ENCODE measurements at regions not wholly inside any gene's neighbourhood (a gene's known extent, or its start where the extent isn't known, plus 50 kb on each side); places are given as distances from the start of the nearest gene placed in this dataset.

DNA sequence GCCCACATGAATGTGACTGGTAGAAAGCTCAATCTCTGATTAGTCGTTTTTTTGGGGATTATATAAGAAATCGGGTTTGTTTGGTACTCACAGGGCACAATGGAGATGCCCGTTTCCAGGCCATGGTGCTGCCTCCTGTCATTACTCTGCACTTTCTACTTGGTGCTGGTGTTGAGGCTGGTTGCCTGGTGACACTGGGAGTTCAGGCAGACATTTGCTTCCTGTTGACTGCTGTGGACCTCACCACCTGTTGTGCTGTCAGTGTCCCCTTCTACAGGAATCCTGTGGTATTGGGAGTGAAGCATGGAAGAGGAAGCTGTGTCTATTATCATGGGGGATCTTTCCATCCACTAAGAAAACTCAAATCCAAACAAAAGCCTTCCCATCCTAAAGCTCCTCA is 227.2 kb upstream of the TBL1XR1 start:
- Histone ChIP-seq H3K4me1 (ENCODE audit: insufficient read depth) (no peaks in the 10 kb centered on the region), H3K27me3 (no peaks in the 10 kb centered on the region), H3K27ac (no peak overlapping the region), H3K4me3 (no peak overlapping the region), H3K9me3 (no peaks in the 10 kb centered on the region), H3K36me3 (no peaks in the 10 kb centered on the region)
- intact Hi-C loops (cut with DNase I): loop anchor here in 1 of 4 donors (10.0 kb wide), 1 partner anchor 50 kb away; no protein-coding TSS in a partner anchor
- TF ChIP-seq CTCF (IDR thresholded peaks at IDR 0.05) (no peak), POLR2A (IDR thresholded peaks at IDR 0.05) (no peak), EP300 (IDR thresholded peaks at IDR 0.05) (no peak)
- DNase-seq: no peak
- 85 to 93% (median 90%) methylated on average over 3 of the region's 3 CpGs for WGBS, 3 donors

- 89 to 97% (median 96%) methylated on average over 3 of the region's 3 CpGs for WGBS, 3 donors
- no peak for TF ChIP-seq CTCF (IDR thresholded peaks at IDR 0.05)
- TF ChIP-seq EP300 (IDR thresholded peaks at IDR 0.05): no peak
- TF ChIP-seq POLR2A (IDR thresholded peaks at IDR 0.05): no peak
Measured at GRCh38 chr3:177425042-177425441, 227.8 kb upstream of the TBL1XR1 start.

DNA sequence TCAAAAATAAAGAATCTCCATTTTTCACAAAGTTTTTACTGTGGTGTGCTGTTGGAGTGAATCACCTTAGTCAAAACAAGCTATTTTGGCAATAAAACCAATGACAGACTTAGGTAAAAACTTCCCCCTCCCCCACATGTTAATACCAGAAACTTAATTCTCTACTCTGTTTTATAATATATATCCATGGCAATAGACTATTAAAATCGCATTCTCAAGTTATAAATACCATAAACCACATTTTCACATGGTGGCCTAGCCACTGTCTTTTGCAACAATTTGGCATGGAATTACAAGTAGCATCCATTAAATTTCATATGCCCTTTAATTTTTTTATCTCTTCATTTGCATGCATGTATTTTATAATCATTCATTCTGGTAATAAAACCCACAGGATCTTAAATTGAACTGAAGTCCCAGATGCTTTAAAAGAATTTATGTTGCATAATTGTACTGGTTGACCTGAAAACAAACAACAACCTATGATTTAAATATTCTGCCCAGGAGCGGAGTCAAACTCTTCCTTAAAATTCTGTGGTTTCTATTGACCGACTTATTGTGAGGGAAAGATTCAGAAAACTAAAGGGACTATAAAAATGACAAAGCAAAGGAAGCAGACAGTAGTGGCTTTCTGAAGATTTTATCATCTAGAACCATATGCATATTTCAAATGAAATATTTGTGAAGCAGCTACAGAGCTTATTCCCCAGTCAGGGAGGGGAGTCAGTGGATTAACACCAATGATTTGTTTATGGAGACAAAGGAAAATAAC is 229.0 kb upstream of the TBL1XR1 start:
- intact Hi-C loops (cut with DNase I): loop anchor here in 1 of 4 donors (10.0 kb wide), 1 partner anchor 51 kb away; no protein-coding TSS in a partner anchor
- Histone ChIP-seq H3K27ac (no peak overlapping the region), H3K4me3 (no peak overlapping the region), H3K27me3 (no peaks in the 10 kb centered on the region), H3K9me3 (no peaks in the 10 kb centered on the region), H3K4me1 (ENCODE audit: insufficient read depth) (no peaks in the 10 kb centered on the region), H3K36me3 (no peaks in the 10 kb centered on the region)
- TF ChIP-seq CTCF (IDR thresholded peaks at IDR 0.05) (no peak), POLR2A (IDR thresholded peaks at IDR 0.05) (no peak), EP300 (IDR thresholded peaks at IDR 0.05) (no peak)
- WGBS, 3 donors: 81 to 87% (median 84%) methylated on average over 3 of the region's 3 CpGs
- DNase-seq: no peak

More at GRCh38 chr3:177425042-177425441, 227.8 kb upstream of the TBL1XR1 start:
- no peak for DNase-seq
- no peaks in the 10 kb centered on the region for H3K27me3 ChIP-seq
- H3K27ac ChIP-seq: no peak overlapping the region
- no peaks in the 10 kb centered on the region for H3K9me3 ChIP-seq
- no peaks in the 10 kb centered on the region for H3K4me1 ChIP-seq (ENCODE audit: insufficient read depth)
- intact Hi-C loops (cut with DNase I): loop anchor here in 1 of 4 donors (10.0 kb wide), 1 partner anchor 50 kb away; no protein-coding TSS in a partner anchor
- H3K4me3 ChIP-seq: no peak overlapping the region
- no peaks in the 10 kb centered on the region for H3K36me3 ChIP-seq

- intact Hi-C loops (cut with DNase I): loop anchor here in 1 of 4 donors (10.0 kb wide), 1 partner anchor 52 kb away; no protein-coding TSS in a partner anchor
- Histone ChIP-seq H3K9me3 (no peaks in the 10 kb centered on the region), H3K36me3 (no peaks in the 10 kb centered on the region), H3K4me1 (ENCODE audit: insufficient read depth) (peaks cover 1% of the 10 kb centered on the region), H3K27ac (no peak overlapping the region), H3K27me3 (no peaks in the 10 kb centered on the region), H3K4me3 (no peak overlapping the region)
- no peak for DNase-seq
- TF ChIP-seq EP300 (IDR thresholded peaks at IDR 0.05) (no peak), CTCF (IDR thresholded peaks at IDR 0.05) (no peak), POLR2A (IDR thresholded peaks at IDR 0.05) (no peak)
- WGBS, 3 donors: 84 to 85% (median 84%) methylated on average over 7 of the region's 7 CpGs
Measured at GRCh38 chr3:177426878-177427495, 229.7 kb upstream of the TBL1XR1 start.

All from ovary (tissue), 7 donors.